Common myeloid progenitor, CD34-positive (primary cell): ENCODE measurements at regions not wholly inside any gene's neighbourhood (a gene's known extent, or its start where the extent isn't known, plus 50 kb on each side); places are given as distances from the start of the nearest gene placed in this dataset.
A peak's percentile ranks its signal among the peaks of the same experiment; 100 is the strongest.

Source experiments
- CTCF ChIA-PET: fragments of 350-600 bp; sonication (Branson Sonifier 250); formaldehyde crosslinking; loops from one replicate; lab custom pipeline; 2021; ENCODE audit warnings: antibody characterized with exemption; lab: Charles Lee
- POLR2A ChIA-PET: fragments of 350-600 bp; sonication (Branson Sonifier 250); formaldehyde crosslinking; loops from one replicate; lab custom pipeline; 2021; ENCODE audit warnings: antibody characterized with exemption; lab: Charles Lee
- DNase-seq, 3 donors: peaks; one replicate each; pipeline versions ENCODE4 v3.0.0 to v3.0.0-alpha.2; 2013
- H3K27ac ChIP-seq, 2 experiments: 1 replicate in 1 of 2; 2 replicates in 1 of 2; pipeline ENCODE4 v1.7.0; 2013; ENCODE audit warnings: inconsistent platforms in 2 of 2, low read length in 2 of 2, mild to moderate bottlenecking in 2 of 2, low read depth in 1 of 2, moderate library complexity in 1 of 2; ENCODE audit not compliant: severe bottlenecking in 2 of 2, insufficient read depth in 1 of 2, poor library complexity in 1 of 2
- H3K27me3 ChIP-seq, 5 experiments: replicated peaks in 2 of 5; 1 replicate in 3 of 5; 2 replicates in 2 of 5; pipeline versions ENCODE4 v1.6.1 to v1.7.0; 2013; ENCODE audit warnings: low read length in 4 of 5, mild to moderate bottlenecking in 2 of 5, moderate library complexity in 2 of 5, inconsistent platforms in 1 of 5; ENCODE audit not compliant: insufficient read depth in 5 of 5, control insufficient read depth in 4 of 5
- H3K36me3 ChIP-seq, 4 experiments: 1 replicate in 2 of 4; 2 replicates in 2 of 4; pipeline versions ENCODE4 v1.6.1 to v1.7.0; 2013; ENCODE audit warnings: low read length in 3 of 4, control low read depth in 1 of 4, mild to moderate bottlenecking in 1 of 4; ENCODE audit not compliant: control insufficient read depth in 4 of 4, insufficient read depth in 4 of 4
- H3K4me1 ChIP-seq, 4 experiments: 1 replicate in 3 of 4; 2 replicates in 1 of 4; pipeline versions ENCODE4 v1.6.1 to v1.7.1; 2013; ENCODE audit warnings: low read length in 3 of 4, mild to moderate bottlenecking in 3 of 4, control low read depth in 1 of 4, inconsistent platforms in 1 of 4, moderate library complexity in 1 of 4; ENCODE audit not compliant: control insufficient read depth in 4 of 4, insufficient read depth in 4 of 4; ENCODE audit errors: control extremely low read depth in 1 of 4
- H3K4me3 ChIP-seq, 7 experiments: 1 replicate in 4 of 7; 2 replicates in 3 of 7; pipeline versions ENCODE4 v1.5.1 to v1.7.0; 2013; ENCODE audit warnings: mild to moderate bottlenecking in 7 of 7, low read length in 6 of 7, moderate library complexity in 6 of 7, inconsistent platforms in 2 of 7, low read depth in 2 of 7, control low read depth in 1 of 7; ENCODE audit not compliant: insufficient read depth in 4 of 7, control insufficient read depth in 1 of 7; ENCODE audit errors: extremely low read depth in 1 of 7
- H3K9me3 ChIP-seq, 5 experiments: 1 replicate in 4 of 5; 2 replicates in 1 of 5; pipeline versions ENCODE4 v1.6.1 to v1.7.1; 2013; ENCODE audit warnings: low read length in 4 of 5, mild to moderate bottlenecking in 2 of 5, inconsistent platforms in 1 of 5, low read depth in 1 of 5, moderate library complexity in 1 of 5; ENCODE audit not compliant: control insufficient read depth in 4 of 5, insufficient read depth in 2 of 5; ENCODE audit errors: control extremely low read depth in 1 of 5
- WGBS: methylation state at CpG from one replicate; pipeline ENCODE4 v1.1.5; 2013; ENCODE audit not compliant: insufficient coverage; 5-methylcytosine and 5-hydroxymethylcytosine counted together

GRCh38 chr5:82832445-82832844 lies 244.7 kb downstream of the TMEM167A start:
- DNase-seq, result no peak
- WGBS, result no CpG with 5 or more reads among the region's 2 CpGs

DNA sequence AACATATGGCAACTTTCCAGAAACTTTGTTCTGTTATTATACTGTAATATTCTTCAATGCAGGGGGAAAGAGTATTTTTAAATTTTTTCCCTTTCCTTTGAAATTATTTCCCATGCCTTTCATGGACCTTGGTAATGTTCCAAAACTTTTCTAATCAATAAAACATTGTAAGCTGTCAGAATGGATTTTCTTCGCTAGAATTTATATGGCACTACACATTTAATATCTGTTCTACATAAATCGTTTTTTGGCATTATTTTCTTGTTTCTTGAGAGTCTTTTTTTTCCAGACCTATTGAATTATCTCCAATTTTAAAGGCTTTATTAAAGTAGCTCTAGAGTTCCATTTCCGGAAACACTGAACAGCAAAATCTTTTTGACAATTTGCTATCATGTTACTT lies 249.0 kb downstream of the TMEM167A start:
- no CpG with 5 or more reads among the region's 3 CpGs for WGBS
- H3K27ac ChIP-seq, result no peak overlapping the region
- CTCF ChIA-PET, result no interaction called here

More at GRCh38 chr5:82832445-82832844, 244.7 kb downstream of the TMEM167A start:
- CTCF ChIA-PET, result no interaction called here
- no peaks in the 10 kb centered on the region for H3K27me3 ChIP-seq
- no peak overlapping the region for H3K4me3 ChIP-seq
- peaks cover 0 to 4% (median 0%) of the 10 kb centered on the region in 4 experiments for H3K4me1 ChIP-seq
- H3K27ac ChIP-seq, result no peak overlapping the region
- POLR2A ChIA-PET, result no interaction called here
- H3K36me3 ChIP-seq, result no peaks in the 10 kb centered on the region
- H3K9me3 ChIP-seq, result peaks cover 0 to 20% (median 9%) of the 10 kb centered on the region in 5 experiments

DNA sequence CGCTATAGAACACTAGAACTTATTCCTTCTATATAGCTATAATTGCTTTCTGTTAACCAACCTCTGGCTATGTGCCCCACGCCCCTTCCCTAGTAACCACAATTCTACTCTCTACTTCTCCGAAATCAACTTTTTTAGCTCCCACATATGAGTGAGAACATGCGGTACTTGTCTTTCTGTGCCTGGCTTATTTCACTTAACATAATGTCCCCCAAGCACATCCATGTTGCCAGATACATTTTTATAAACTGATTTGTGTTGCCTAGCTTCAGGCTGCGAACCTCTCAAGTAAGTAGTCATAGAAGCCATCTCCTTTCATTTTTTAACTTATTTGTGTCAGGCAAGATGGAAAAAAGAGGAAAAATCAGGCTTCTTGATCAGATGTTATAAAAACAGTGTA lies 249.5 kb downstream of the TMEM167A start:
- no peaks in the 10 kb centered on the region for H3K36me3 ChIP-seq
- no peaks in the 10 kb centered on the region for H3K9me3 ChIP-seq
- no peaks in the 10 kb centered on the region for H3K27me3 ChIP-seq
- CTCF ChIA-PET, result no interaction called here
- H3K4me3 ChIP-seq, result no peak overlapping the region
- POLR2A ChIA-PET, result no interaction called here
- H3K27ac ChIP-seq, result no peak overlapping the region
- peaks cover 0 to 3% (median 0%) of the 10 kb centered on the region in 4 experiments for H3K4me1 ChIP-seq
- WGBS, result 75% methylated on average over 4 of the region's 5 CpGs
- no peak for DNase-seq

More for the DNA sequence above, 249.0 kb downstream of the TMEM167A start:
- Histone ChIP-seq H3K4me3 (no peak overlapping the region), H3K9me3 (no peaks in the 10 kb centered on the region), H3K4me1 (peaks cover 0 to 3% (median 0%) of the 10 kb centered on the region in 4 experiments), H3K27me3 (no peaks in the 10 kb centered on the region), H3K36me3 (no peaks in the 10 kb centered on the region)
- POLR2A ChIA-PET, result no interaction called here
- no peak for DNase-seq

GRCh38 chr5:82822634-82822927 lies 254.6 kb downstream of the TMEM167A start:
- peaks cover 0 to 9% (median 0%) of the 10 kb centered on the region in 4 experiments for H3K4me1 ChIP-seq
- WGBS, result 100% methylated on average over 1 of the region's 4 CpGs
- H3K27ac ChIP-seq, result no peak overlapping the region
- H3K36me3 ChIP-seq, result no peaks in the 10 kb centered on the region
- DNase-seq, result no peak
- no peak overlapping the region for H3K4me3 ChIP-seq
- CTCF ChIA-PET, result no interaction called here
- H3K27me3 ChIP-seq, result no peaks in the 10 kb centered on the region
- POLR2A ChIA-PET, result no interaction called here
- peaks cover 0 to 2% (median 0%) of the 10 kb centered on the region in 5 experiments for H3K9me3 ChIP-seq

DNA sequence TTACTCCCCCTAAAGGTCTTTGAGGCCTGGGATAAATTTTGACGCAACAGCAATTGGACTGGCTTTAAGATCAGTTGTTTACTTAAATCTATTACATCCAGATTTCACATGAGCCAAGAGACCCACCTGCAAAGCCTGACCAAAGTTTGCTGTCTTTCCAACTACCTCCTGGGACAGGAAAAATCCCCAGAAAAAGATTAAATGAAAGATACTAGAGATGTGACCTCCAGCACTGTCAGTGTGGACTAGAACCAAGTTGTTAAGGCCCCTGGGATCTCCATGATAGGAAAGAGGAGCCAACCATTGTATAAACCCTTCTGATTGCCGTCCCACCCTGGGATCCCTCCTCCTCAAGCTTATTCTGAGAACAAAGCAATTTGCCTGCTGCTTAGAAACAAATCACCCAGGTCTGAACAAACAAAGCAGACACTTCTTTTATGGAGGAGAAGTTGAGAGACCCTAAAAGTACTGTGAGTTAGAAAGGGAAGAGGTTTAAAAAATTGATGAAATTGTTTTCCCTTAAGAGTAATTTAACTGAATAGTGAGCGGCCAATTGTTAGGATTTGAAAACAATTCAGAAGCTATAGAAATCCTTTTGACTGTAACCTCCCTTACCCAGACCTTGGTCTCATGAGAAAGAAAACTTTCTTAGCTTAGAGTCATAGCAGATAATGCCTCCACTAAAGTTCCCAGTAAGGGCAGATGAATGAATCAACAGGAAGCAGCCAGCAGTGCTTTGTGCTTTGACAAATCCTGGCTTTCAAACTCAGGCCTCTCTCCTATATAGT lies 255.2 kb downstream of the TMEM167A start:
- ChIA-PET POLR2A (no interaction called here), CTCF (no interaction called here)
- H3K4me1 ChIP-seq, result peaks cover 0 to 9% (median 0%) of the 10 kb centered on the region in 4 experiments
- no peak for DNase-seq
- H3K4me3 ChIP-seq, result no peak overlapping the region
- WGBS, result no CpG with 5 or more reads among the region's 3 CpGs
- peaks cover 0 to 2% (median 0%) of the 10 kb centered on the region in 5 experiments for H3K9me3 ChIP-seq
- no peaks in the 10 kb centered on the region for H3K36me3 ChIP-seq
- H3K27ac ChIP-seq, result no peak overlapping the region
- H3K27me3 ChIP-seq, result no peaks in the 10 kb centered on the region

DNA sequence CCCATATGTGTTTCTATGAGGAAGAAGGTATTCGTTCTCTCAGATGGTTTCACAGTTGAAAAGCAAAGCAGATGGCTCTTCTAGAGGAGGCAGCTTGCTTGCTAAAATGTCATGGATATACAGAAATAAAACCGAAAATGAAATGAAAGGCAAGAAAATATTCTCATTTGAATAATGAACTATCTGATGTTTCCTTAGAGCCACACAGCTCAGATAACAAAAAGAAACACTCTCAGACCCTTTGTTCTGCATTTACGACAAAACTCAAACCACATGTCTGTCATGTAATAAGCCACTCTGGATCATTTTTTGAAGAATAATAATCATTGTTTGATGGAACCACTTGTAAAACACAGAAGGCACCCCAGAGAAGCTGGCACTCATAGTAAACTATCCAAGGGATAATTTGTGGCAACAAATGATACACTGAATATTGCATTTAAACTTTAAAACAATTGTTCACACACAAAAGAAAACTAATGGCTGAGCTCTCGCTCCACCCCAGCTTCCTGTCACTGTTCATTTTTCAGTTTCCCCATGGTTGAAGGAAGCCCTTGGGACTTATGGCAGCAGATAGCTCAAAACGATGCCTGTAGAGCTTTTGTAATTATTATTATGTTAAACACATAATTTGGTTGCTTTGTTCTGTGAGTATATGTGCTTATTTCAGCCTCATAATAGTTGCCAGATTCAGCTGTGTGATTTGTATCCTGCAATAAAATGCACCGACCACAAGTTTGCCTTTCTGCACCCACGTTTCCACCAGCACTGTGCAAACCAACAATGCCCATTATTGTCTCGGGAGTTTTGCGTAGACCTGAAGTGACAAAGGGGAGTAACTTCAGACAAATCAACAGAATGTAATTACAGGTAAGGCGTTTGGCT lies 256.0 kb downstream of the TMEM167A start:
- no peaks in the 10 kb centered on the region for H3K27me3 ChIP-seq
- peaks cover 0 to 9% (median 0%) of the 10 kb centered on the region in 4 experiments for H3K4me1 ChIP-seq
- H3K36me3 ChIP-seq, result no peaks in the 10 kb centered on the region
- POLR2A ChIA-PET, result no interaction called here
- CTCF ChIA-PET, result interaction anchor here (0.9 kb wide), 1 partner anchor 27 kb away, joined by 4 read pairs; no protein-coding TSS in a partner anchor
- DNase-seq, result peak in 2 of 3 donors; percentile 8 to 11
- H3K27ac ChIP-seq, result no peak overlapping the region
- 95% methylated on average over 5 of the region's 10 CpGs for WGBS
- no peak overlapping the region for H3K4me3 ChIP-seq
- peaks cover 0 to 2% (median 0%) of the 10 kb centered on the region in 5 experiments for H3K9me3 ChIP-seq
